Fibroblast of skin of right biceps (primary cell): ENCODE measurements at regions not wholly inside any gene's neighbourhood (a gene's known extent, or its start where the extent isn't known, plus 50 kb on each side); places are given as distances from the start of the nearest gene placed in this dataset.

Experiments used
- DNase-seq: peaks from one replicate; pipeline ENCODE4 v3.0.0-alpha.2; 2013

- DNase-seq: peak; percentile 34
Measured at GRCh38 chr15:36364377-36364776, 215.0 kb upstream of the CDIN1 start.

GRCh38 chr15:36365963-36366362, 213.5 kb upstream of the CDIN1 start:
- DNase-seq: peak; percentile 29

- DNase-seq: peak; percentile 22
Measured at GRCh38 chr15:36370051-36370730, 209.2 kb upstream of the CDIN1 start.

GRCh38 chr15:36370731-36371112, 208.7 kb upstream of the CDIN1 start:
- peak; percentile 96 for DNase-seq

GRCh38 chr15:36371509-36371908, 207.9 kb upstream of the CDIN1 start:
- peak; percentile 66 for DNase-seq

- no peak for DNase-seq
Measured at GRCh38 chr15:36372968-36373367, 206.5 kb upstream of the CDIN1 start.

- DNase-seq: peak; percentile 83
Measured at GRCh38 chr15:36373550-36373949, 205.9 kb upstream of the CDIN1 start.

- peak; percentile 18 for DNase-seq
Measured at GRCh38 chr15:36389107-36389506, 190.3 kb upstream of the CDIN1 start.

GRCh38 chr15:36390491-36390890, 188.9 kb upstream of the CDIN1 start:
- no peak for DNase-seq

GRCh38 chr15:36392676-36393266, 186.7 kb upstream of the CDIN1 start:
- DNase-seq: no peak

GRCh38 chr15:36398212-36398611, 181.2 kb upstream of the CDIN1 start:
- no peak for DNase-seq

- DNase-seq: no peak
Measured at GRCh38 chr15:36399276-36399675, 180.2 kb upstream of the CDIN1 start.

GRCh38 chr15:36400936-36401585, 178.4 kb upstream of the CDIN1 start:
- DNase-seq: no peak

GRCh38 chr15:36401586-36401966, 177.8 kb upstream of the CDIN1 start:
- DNase-seq: no peak

- no peak for DNase-seq
Measured at GRCh38 chr15:36403351-36403750, 176.1 kb upstream of the CDIN1 start.

- DNase-seq: no peak
Measured at GRCh38 chr15:36406366-36406765, 173.1 kb upstream of the CDIN1 start.

- DNase-seq: no peak
Measured at GRCh38 chr15:36406911-36407310, 172.5 kb upstream of the CDIN1 start.

GRCh38 chr15:36407647-36408046, 171.8 kb upstream of the CDIN1 start:
- DNase-seq: peak; percentile 91

- no peak for DNase-seq
Measured at GRCh38 chr15:36409819-36410218, 169.6 kb upstream of the CDIN1 start.

GRCh38 chr15:36414670-36415069, 164.8 kb upstream of the CDIN1 start:
- peak; percentile 41 for DNase-seq

GRCh38 chr15:36415643-36416042, 163.8 kb upstream of the CDIN1 start:
- peak; percentile 82 for DNase-seq

- no peak for DNase-seq
Measured at GRCh38 chr15:36422631-36423030, 156.8 kb upstream of the CDIN1 start.

GRCh38 chr15:36426691-36427090, 152.7 kb upstream of the CDIN1 start:
- no peak for DNase-seq

- peak; percentile 100 for DNase-seq
Measured at GRCh38 chr15:36428102-36428845, 151.2 kb upstream of the CDIN1 start.
